PC-3 (cell line): ENCODE measurements at regions not wholly inside any gene's neighbourhood (a gene's known extent, or its start where the extent isn't known, plus 50 kb on each side); places are given as distances from the start of the nearest gene placed in this dataset.

Experiments
- ATAC-seq: fragments of 200-7000 bp; cut with Tn5 transposase; 2 replicates; pipeline ENCODE4 v1.9.1; 2020; ENCODE audit warnings: mild to moderate bottlenecking, moderate library complexity
- BruUV-seq: library from RNA; stranded (reverse); fragments of 400-500 nt; replicated peaks from 2 replicates; lab custom pipeline; 2021; lab: Mats Ljungman, UMichigan
- CTCF ChIA-PET: fragments of 300-600 bp; sonication (Branson Sonifier 250); formaldehyde crosslinking; loops from one replicate; lab custom pipeline; 2022; ENCODE audit warnings: antibody characterized with exemption; lab: Charles Lee
- POLR2A ChIA-PET: fragments of 300-600 bp; sonication (Branson Sonifier 250); formaldehyde crosslinking; loops from one replicate; lab custom pipeline; 2022; ENCODE audit warnings: antibody characterized with exemption; ENCODE audit not compliant: unreplicated experiment; lab: Charles Lee
- DNase-seq: peaks from one replicate; pipeline ENCODE4 v3.0.0-alpha.2; 2015
- H2AFZ ChIP-seq: fragments of 300-600 bp; sonication (generic); 2 replicates; pipeline ENCODE4 v1.6.0; 2016; ENCODE audit warnings: antibody characterized with exemption, low read length
- H3F3A ChIP-seq: fragments of 300-600 bp; sonication (generic); one replicate; pipeline ENCODE4 v1.6.0; 2017; ENCODE audit warnings: antibody characterized with exemption, low read length, control low read depth, mild to moderate bottlenecking; ENCODE audit not compliant: unreplicated experiment
- H3K27ac ChIP-seq: fragments of 300-600 bp; sonication (generic); 2 replicates; pipeline ENCODE4 v1.5.1; 2016; ENCODE audit warnings: mild to moderate bottlenecking, low read length
- H3K27me3 ChIP-seq: fragments of 300-600 bp; sonication (generic); 2 replicates; pipeline ENCODE4 v1.6.1; 2016; ENCODE audit warnings: low read length, mixed read lengths
- H3K36me3 ChIP-seq: fragments of 300-600 bp; sonication (generic); 2 replicates; pipeline ENCODE4 v1.6.1; 2016; ENCODE audit warnings: low read depth, mixed run types, low read length, mixed read lengths
- H3K4me1 ChIP-seq: fragments of 300-600 bp; sonication (generic); 2 replicates; pipeline ENCODE4 v1.5.1; 2016; ENCODE audit warnings: low read length; ENCODE audit not compliant: insufficient read depth
- H3K4me2 ChIP-seq: fragments of 300-600 bp; sonication (generic); 2 replicates; pipeline ENCODE4 v1.6.0; 2016; ENCODE audit warnings: low read length
- H3K4me3 ChIP-seq: fragments of 300-600 bp; sonication (generic); 2 replicates; pipeline ENCODE4 v1.5.1; 2016; ENCODE audit warnings: mild to moderate bottlenecking, low read length, mixed read lengths
- H3K79me2 ChIP-seq: fragments of 300-600 bp; sonication (generic); 2 replicates; pipeline ENCODE4 v1.6.1; 2017; ENCODE audit warnings: low read length, mixed read lengths
- H3K9ac ChIP-seq: fragments of 300-600 bp; sonication (generic); 2 replicates; pipeline ENCODE4 v1.6.0; 2016; ENCODE audit warnings: mild to moderate bottlenecking, low read length
- H3K9me2 ChIP-seq: fragments of 300-600 bp; sonication (generic); replicated peaks from 2 replicates; pipeline ENCODE4 v1.6.1; 2016; ENCODE audit warnings: mixed run types, low read length, mixed read lengths
- H3K9me3 ChIP-seq: fragments of 300-600 bp; sonication (generic); 2 replicates; pipeline ENCODE4 v1.6.1; 2016; ENCODE audit warnings: low read length, mixed read lengths
- H4K20me1 ChIP-seq: fragments of 300-600 bp; sonication (generic); 2 replicates; pipeline ENCODE4 v1.6.1; 2016; ENCODE audit warnings: low read length, mixed read lengths
- CTCF ChIP-seq: fragments of 300-600 bp; sonication (generic); conservative IDR thresholded peaks from 2 replicates; pipeline ENCODE4 v1.5.1; 2017; ENCODE audit warnings: antibody characterized with exemption, low read depth, mild to moderate bottlenecking, low read length
- EZH2 ChIP-seq: fragments of 300-600 bp; sonication (generic); IDR thresholded peaks from one replicate; pipeline ENCODE4 v1.6.1; 2017; ENCODE audit warnings: antibody characterized with exemption, mild to moderate bottlenecking, low read length; ENCODE audit not compliant: unreplicated experiment
- EZH2phosphoT487 ChIP-seq: fragments of 300-600 bp; sonication (generic); IDR thresholded peaks from 2 replicates; pipeline ENCODE4 v1.6.1; 2018; ENCODE audit warnings: mild to moderate bottlenecking, antibody characterized with exemption, low read length, borderline replicate concordance
- intact Hi-C: fragments of 100-400 bp; cut with micrococcal nuclease; formaldehyde crosslinking; loops from 2 replicates; pipeline ENCODE4 v1.9.0; 2023

- ChIA-PET CTCF (no interaction called here), POLR2A (no interaction called here)
- TF ChIP-seq CTCF (no peak), EZH2 (no peak), EZH2phosphoT487 (no peak)
- Histone ChIP-seq H3K9me3 (no peaks in the 10 kb centered on the region), H3K4me1 (peaks cover 25% of the 10 kb centered on the region), H3F3A (no peaks in the 10 kb centered on the region), H3K4me2 (no peak overlapping the region), H3K79me2 (no peaks in the 10 kb centered on the region), H3K27ac (no peak overlapping the region), H4K20me1 (no peaks in the 10 kb centered on the region), H3K9me2 (no peaks in the 10 kb centered on the region), H3K4me3 (no peak overlapping the region), H3K9ac (no peak overlapping the region), H3K27me3 (no peaks in the 10 kb centered on the region), H3K36me3 (no peaks in the 10 kb centered on the region), H2AFZ (no peak overlapping the region)
- intact Hi-C loops: no loop called here
- DNase-seq (no peak), ATAC-seq (no peak)
- no TSS peak for BruUV-seq
Measured at GRCh38 chr9:16205455-16205854, 652.6 kb downstream of the CCDC171 start.

GRCh38 chr9:16206518-16206917, 653.7 kb downstream of the CCDC171 start:
- H3K27me3 ChIP-seq: no peaks in the 10 kb centered on the region
- H3K9ac ChIP-seq: no peak overlapping the region
- no peak overlapping the region for H2AFZ ChIP-seq
- DNase-seq: no peak
- H4K20me1 ChIP-seq: no peaks in the 10 kb centered on the region
- no peak overlapping the region for H3K27ac ChIP-seq
- no peak overlapping the region for H3K4me3 ChIP-seq
- no peak for ATAC-seq
- peaks cover 25% of the 10 kb centered on the region for H3K4me1 ChIP-seq
- no peaks in the 10 kb centered on the region; the same call in 1 of the 2 replicates for H3K36me3 ChIP-seq
- no peaks in the 10 kb centered on the region for H3F3A ChIP-seq
- H3K79me2 ChIP-seq: no peaks in the 10 kb centered on the region
- ChIA-PET POLR2A (no interaction called here), CTCF (no interaction called here)
- no TSS peak for BruUV-seq
- no peak overlapping the region for H3K4me2 ChIP-seq
- intact Hi-C loops: no loop called here
- no peaks in the 10 kb centered on the region for H3K9me3 ChIP-seq
- TF ChIP-seq EZH2: no peak
- H3K9me2 ChIP-seq: no peaks in the 10 kb centered on the region

GRCh38 chr9:16207161-16207560, 654.3 kb downstream of the CCDC171 start:
- no peak for ATAC-seq
- no peak overlapping the region for H3K27ac ChIP-seq
- no peak overlapping the region for H3K9ac ChIP-seq
- H2AFZ ChIP-seq: no peak overlapping the region
- no peak overlapping the region for H3K4me2 ChIP-seq
- POLR2A ChIA-PET: no interaction called here
- no peaks in the 10 kb centered on the region for H3K9me3 ChIP-seq
- intact Hi-C loops: no loop called here
- no peaks in the 10 kb centered on the region for H3K9me2 ChIP-seq
- H3K4me3 ChIP-seq: no peak overlapping the region
- no peaks in the 10 kb centered on the region for H4K20me1 ChIP-seq
- CTCF ChIA-PET: no interaction called here
- no peaks in the 10 kb centered on the region; the same call in 1 of the 2 replicates for H3K36me3 ChIP-seq
- no peaks in the 10 kb centered on the region for H3K79me2 ChIP-seq
- no peaks in the 10 kb centered on the region for H3F3A ChIP-seq
- peaks cover 22% of the 10 kb centered on the region for H3K4me1 ChIP-seq
- DNase-seq: no peak
- BruUV-seq: no TSS peak
- H3K27me3 ChIP-seq: no peaks in the 10 kb centered on the region
- TF ChIP-seq EZH2 (no peak), CTCF (no peak), EZH2phosphoT487 (no peak)
